Skin of body (tissue), 1 donor: ENCODE measurements at regions not wholly inside any gene's neighbourhood (a gene's known extent, or its start where the extent isn't known, plus 50 kb on each side); places are given as distances from the start of the nearest gene placed in this dataset.

Experiments
- DNase-seq: peaks from one replicate; lab custom pipeline; 2025; lab: John Stamatoyannopoulos, UW

DNA sequence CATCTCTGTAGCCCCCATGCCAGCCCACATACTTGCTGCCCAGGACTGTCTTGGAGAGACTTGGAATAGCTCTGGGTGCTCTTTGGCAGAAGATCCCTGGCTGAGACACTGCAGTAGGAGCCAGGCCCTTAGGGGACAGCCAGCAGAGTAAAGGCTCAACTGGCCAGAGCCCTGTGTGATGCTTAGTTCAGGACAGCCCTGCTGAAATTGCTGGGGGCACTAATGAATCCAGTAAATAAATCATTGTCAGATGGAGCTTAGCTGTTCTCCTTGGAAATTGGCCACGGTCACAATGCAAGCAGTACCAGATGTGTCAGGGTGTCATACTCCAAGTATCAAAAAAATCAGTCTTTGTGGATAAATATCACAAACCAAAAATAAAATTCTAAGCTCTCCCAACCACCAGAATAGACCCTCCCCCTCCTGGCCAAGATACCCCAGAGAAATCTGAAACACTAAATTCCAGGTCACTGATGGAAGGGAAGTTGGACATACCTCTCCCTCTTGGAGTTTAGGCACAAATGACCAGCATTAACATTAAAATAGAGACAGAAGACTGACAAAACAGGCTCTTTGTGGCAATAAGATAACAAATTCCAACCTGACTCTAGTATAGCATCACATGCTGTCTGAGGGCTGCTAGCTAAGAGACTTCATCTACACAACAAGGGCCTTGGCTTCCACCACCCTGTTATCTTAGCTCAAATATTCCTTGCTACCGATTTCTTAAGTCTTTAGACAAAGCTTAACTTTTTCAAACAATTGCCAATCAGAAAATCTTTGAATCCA is 83.2 kb upstream of the DNAH14 start:
- peak; percentile 4 for DNase-seq

DNA sequence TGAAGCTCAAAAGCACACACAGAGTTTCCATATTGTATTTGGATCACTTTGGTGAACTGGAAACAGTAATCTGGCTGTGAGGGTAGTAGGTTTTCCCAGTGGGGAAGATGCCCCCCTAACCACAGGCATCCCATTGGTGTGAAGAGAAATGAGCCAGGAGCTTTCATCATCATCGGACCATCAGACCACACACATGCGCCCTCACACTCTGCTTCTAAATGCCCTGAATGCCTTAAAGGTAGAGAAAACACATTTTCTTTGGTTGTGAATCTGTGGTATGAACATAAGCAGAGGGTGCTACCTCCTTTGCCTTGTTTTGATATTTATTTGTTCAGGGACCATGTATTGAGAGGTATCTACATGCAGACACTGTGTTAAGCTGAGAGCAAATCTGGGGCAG is 79.0 kb upstream of the DNAH14 start:
- no peak for DNase-seq

DNA sequence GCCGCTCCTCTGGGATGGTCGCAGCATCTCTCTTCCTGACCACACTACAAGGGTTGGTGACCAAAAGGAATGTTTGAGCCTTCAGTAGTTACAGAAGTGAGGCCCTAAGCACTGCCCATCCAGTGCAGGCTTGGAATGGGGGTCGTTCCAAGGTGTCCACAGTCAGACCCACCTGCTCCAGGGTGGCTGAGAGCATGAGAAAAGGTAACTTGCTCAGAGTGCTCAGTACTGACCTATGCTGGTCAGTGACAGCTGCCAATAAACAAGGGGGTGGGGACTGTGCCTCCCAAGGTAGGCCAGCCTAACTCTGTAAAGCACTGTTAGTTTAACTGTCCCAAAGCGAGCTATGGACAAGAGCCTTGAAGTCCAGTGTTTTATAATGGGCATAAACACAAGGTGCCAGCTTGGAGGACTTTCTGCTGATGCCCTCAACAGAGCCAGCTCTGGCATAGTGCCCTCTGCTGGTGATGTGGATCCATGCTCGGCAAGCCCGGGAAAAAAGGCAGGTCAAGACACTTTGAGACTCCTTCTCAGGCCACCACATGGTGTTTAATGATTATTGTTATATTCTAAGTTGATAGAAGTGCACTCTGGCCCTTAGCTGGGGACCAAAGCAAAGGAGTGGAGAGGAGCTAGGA is 78.1 kb upstream of the DNAH14 start:
- DNase-seq, result no peak

DNA sequence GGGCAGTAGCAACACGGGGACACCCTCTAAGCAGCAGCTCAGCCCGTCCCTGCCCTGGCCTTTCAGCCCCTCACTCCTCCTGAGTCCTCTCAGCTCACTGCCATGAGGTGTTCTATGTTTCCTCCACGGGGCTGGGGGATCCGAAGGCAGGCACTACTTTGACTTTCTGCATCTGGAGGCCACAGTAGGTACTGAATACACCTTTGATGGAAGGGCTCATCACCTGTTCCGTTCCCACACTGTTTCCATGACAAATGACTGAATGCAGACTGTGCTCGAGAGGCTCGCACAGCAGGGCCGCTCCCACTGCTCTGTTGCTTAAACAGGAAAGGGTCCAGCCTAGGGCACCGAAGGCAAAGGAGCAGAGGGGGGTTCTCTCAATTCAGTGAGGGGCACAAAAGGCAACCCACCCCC is 77.6 kb upstream of the DNAH14 start:
- no peak for DNase-seq

DNA sequence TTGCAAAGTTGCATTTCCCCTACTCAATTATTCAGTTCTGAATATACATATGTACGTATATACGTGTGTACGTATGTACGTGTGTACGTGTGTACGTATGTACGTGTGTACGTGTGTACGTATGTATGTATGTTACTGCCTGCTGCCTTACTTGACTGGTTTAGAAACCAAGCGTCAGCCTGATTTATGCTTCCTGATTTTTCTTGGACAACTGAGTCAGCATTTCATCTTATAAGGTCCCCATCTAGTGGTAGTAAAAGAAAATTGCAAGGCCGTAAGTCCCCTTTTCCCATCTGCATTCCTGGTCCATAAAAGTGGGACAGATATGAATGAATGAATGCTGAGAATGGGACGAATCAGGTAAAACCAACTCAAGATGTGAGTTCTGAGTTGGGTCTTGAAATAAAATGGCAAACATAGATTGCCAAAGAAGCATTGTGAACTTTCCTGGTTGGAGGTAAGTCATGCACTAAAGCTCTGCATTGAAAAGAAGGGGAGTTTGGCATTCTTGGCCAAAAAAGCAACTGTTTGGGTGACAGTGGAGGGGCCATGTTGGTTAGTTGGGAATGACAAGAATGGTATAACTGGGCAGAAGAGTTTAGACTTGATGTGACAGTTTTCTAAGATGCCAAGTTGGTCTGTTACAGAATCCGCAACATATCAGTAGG is 76.4 kb upstream of the DNAH14 start:
- DNase-seq, result peak; percentile 57

DNA sequence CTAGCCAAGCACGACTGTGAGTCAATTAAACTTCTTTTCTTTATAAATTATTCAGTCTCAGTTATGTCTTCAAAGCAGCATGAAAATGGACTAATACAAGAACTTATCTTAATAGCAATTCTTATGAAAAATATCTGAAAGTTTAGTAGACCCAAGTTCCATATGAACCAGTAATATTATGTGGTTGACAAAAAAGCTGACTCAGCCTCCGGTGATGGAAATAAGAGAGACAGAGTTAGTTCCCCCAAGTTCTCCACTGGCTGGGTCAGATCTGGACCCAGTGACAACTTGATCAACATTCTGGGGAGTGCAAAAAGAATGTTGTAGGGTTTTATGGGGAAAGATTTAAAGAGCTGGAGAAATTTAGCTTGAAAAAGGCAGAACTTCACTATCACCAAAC is 72.5 kb upstream of the DNAH14 start:
- DNase-seq, result no peak

DNA sequence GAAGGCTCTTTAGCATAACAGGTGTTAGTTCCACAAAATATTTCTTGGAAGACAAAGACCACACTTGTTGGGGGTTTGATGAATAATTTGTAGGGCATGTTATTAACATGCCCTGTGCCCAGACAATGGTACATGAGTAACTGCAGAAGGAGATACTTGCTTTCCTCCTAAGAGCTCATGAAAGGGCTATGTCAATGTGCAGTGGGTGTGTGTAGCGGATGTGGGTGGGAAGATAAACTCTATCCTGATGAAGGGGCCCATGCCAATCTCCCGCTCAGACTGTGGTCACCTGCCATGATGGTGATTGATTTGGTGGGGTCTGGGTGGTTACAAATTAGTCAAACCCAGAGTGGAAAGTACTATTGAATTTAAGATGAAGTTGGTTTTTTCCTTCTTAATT is 69.8 kb upstream of the DNAH14 start:
- DNase-seq, result no peak

DNA sequence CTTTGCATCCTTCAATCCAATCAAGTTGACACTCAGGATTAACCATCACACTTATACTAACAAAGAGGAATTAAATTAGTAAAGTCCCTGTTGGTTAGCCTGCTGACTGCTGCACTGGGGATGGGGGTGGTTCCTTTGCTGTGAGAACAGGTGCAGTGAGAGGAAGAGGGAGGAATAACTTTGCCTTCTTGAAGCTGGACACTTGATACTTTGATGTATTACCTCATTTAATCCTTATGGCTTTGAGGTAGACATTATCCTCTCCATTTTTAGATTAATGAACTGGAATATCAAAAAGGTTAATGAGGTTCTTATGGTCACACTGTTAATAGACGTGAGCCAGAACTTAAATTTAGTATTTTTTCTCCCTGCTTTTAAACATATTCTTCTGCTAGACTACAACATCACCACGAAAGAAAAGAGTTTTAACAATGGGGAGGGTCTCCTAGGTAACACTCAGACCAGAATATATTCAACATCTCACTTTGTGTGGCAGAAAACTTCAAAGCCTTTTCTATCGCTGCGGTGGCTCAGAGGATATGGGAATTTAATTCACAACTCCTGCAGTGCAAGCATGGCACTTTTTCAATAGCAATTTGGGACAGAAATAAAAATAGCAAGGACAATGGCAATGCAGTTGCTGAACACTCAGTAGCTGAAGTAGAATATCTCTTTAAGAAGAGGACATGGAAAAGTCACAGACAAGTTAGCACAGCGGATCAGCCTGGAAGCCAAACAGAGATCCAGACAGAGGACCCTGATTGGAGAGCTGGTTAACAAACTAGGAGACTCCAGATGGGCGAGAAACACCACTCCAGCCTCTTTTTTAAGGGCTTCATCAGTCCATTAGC is 68.8 kb upstream of the DNAH14 start:
- no peak for DNase-seq

DNA sequence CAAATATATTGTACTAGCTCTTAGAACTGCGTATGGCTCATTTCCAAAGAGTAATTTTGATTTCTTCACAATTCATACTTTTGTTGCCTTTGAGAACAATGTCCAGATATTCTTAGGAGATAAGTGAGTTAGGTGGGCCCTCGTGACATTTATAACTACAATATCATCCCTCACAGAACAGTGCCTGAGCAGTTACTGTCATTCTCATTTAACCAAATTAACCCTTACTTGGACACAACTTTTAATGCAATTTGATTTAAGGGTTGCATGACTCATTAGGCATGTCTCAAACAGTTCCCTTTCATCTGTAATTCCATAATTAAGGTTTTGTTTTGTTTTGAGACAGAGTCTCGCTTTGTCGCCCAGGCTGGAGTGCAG is 68.1 kb upstream of the DNAH14 start:
- no peak for DNase-seq

DNA sequence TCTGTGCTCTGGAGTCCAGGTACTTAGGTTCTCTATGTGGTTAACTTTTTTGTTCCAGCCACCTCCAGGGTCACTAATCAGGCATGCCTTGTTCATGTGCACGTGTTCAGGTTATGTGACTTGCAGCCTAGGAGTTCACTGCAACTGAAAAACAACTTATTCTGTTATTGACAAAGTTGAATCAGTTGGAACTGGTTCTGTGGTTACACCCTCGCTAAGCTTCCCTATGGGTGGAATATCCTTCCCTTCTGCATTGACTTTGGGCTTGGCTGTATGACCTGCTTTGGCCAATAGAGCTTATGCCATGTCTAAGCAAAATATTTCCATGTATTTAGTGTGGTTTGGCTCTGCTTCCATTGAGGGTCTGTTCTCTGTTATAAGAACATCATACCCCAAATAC is 66.0 kb upstream of the DNAH14 start:
- DNase-seq, result no peak

DNA sequence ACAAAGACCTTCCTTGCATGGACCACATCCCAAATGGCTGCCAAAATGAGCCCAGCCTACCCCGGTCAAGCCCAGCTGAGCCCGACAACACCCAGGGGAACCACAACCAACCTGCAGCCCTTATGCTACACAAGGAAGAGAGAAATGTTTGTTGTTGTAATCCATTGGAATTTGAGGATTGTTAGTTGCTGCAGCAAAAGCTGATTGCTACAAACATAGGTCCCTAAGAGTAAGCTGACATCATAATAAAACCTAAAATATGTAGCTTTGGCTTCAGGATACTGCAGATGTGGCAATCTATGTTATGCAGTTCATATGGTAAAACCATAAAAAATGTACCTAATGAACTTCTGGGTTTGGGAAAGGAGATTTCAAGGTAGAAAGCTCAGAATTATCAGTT is 65.5 kb upstream of the DNAH14 start:
- DNase-seq, result no peak

DNA sequence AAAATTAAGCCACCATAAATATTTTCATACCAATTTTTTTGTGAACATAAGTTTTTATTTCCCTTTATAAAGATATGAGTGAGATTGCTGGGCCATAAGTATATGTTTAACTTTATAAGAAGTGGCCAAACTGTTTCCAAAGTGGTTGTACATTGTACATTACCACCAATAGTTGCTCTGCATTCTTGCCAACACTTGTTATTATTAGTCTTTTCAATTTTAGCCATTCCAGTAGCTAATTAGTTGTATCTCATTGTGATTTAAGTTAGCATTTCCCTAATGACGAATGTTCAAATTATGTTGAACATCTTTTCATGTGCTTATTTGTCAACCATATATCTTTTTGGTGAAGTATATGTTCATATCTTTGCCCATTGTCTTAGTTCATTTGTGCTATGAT is 64.0 kb upstream of the DNAH14 start:
- DNase-seq, result no peak

DNA sequence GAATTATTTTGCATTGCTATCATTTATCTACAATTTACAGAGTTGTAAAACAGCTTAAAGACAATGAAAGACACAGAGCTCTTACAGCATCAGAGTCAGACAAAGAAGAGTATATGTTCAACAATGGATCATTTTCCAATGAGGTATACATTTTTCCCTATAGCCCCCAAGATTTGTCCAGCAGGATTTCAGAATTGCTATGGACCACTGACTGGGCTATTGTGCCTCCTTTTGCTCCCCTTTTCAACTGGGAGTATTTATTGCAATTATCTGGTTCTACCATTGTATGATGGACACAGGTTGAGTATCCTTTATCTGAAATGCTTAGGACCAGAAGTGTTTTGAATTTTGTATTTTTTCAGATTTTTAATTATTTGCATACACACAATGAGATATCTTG is 62.5 kb upstream of the DNAH14 start:
- DNase-seq, result no peak

DNA sequence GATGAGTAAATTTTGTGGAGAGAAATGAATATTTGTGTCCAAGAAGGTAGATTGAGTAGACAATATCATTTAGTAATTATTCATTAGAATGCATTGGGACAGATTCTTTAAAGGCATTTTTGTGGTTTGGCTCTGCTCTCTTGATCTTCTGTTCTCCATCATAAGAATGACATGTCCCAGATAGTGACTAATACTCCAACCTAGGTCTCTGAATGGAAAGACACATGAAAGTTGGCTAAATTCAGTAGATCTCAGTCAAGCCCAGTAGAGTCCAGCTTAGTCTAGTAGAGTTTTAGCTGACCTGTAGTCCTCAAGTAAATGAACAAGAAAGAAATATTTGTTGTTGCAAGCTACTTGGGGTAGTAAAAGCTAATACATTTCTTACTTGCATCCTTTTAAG is 61.8 kb upstream of the DNAH14 start:
- DNase-seq, result no peak

DNA sequence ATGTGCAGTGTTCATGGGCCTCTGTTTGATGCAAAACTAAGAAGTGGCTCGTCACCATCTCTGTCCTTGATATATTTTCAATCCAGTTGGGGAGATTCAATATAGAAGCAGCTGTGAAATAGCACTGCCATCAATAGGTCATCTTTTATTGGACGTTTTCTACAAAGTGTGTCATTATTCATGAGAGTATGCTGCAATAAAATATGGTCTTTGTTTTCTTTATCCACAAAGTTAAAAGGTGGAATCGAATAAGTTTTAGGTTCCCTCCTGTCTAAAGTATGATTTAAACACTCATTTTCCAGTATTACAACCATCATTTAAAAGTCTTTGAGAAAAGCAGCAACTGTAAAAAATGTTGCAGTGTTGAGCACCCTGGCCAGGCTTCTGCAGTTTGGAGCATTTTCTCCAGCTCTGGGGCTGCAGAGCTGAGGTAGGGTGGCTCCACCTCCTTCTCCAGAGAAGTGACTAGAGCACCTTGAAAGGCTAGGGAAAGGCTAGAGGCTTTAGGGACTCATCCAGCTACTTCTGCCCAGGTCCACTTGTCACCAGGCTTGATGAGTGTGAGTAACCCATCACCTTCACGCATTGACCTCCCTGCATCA is 56.5 kb upstream of the DNAH14 start:
- DNase-seq, result no peak

DNA sequence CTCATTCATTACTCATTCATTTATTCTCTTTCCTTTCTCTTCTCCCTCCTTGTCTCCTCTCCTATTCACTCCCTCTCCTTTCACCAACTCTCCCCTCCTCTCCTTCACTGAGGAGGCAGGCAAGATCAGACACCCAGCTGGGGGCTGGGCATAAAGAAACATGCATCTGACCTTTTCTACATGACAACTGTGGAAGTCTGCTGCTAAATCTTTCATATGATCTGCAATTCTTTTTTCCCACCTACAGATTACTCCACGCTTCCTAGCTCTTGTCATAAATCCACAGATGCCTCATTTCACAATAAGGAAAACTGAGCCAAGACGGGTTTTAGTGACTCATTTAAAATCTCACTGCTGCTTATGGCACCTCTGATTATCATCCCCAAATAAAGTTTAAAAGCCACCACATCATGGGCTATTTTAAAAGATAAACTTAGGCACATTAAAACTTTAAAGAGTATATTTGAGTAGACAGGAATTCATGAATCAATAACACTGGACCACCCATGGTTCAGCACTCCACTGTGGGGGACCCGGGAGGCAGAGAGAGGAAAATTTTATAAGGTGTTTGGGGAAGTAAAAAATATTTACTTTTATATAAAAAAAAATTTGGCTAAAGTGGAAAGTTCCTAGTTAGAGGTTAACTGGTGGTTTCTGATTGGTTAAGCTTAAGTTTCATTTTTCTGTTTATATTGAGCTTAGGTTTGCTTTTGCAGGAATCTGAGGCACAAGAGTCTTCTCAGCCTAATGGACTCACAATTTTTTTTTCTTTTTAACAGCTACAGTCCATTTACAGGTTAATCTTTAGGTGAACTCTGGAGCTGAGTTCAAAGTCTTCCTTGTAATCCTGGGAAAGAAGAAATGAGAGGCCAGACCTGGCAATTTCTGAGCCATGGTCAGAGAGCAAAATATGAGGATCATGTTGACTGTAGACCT is 55.8 kb upstream of the DNAH14 start:
- DNase-seq, result no peak

DNA sequence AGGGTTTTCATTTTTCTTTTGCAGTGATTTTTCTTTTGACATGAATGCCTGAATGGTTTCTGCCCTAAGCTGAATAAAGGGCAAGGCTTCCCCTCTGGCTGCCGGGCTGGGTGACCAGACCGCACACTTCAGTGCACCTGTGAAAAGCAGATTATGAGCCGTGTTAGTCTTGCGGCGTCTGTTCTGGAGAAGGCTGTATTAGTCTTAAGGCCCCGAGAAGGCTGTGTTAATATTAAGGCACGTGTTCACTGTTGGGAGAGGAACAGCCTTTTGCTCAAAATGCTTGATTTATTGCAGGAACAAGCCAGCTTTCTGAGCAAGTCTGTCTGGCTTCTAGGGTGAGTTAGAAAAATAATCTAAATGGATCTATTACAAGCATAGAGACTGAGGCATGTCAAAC is 54.7 kb upstream of the DNAH14 start:
- DNase-seq, result no peak

DNA sequence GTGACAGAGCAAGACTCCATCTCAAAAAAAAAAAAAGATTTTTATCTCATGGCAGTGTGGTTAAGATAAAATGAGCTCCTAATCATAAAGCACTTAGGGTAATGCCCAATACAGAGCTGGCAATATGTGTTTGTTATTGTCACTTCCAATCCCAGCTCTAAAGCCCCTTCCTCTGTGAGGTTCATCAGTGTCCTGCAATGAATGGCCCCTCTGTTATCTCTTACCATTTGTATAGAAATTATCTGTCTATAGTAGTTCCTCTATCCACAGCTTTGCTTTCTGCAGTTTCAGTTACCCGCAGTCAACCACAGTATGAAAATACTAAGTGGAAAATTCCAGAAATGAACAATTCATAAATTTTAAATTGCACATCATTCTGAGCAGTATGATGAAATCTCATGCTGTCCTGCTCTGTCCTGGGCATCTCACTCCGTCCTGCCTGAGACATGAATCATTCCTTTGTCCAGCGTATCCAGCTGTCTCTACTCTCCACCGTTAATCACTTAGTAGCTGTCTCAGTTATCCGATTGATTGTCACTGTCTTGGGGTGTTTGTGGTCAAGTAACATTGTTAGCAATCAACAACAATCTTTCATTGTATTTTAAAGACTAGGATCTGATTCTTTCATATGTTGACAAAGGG is 50.2 kb upstream of the DNAH14 start:
- DNase-seq, result no peak
